GM12878 (cell line): ENCODE measurements at regions not wholly inside any gene's neighbourhood (a gene's known extent, or its start where the extent isn't known, plus 50 kb on each side); places are given as distances from the start of the nearest gene placed in this dataset.

Experiments
- ATAC-seq: fragments of 200-7000 bp; cut with Tn5 transposase; 3 replicates; pipeline ENCODE4 v1.9.1; 2020; ENCODE audit warnings: mild to moderate bottlenecking, moderate library complexity
- BruUV-seq: library from RNA; stranded (reverse); fragments of 400-500 nt; replicated peaks from 2 replicates; lab custom pipeline; 2021; lab: Mats Ljungman, UMichigan
- CTCF ChIA-PET: fragments of 300-600 bp; sonication (Branson Sonifier 250); formaldehyde crosslinking; extraction: SDS; loops from one replicate; lab custom pipeline; 2021; ENCODE audit warnings: inconsistent platforms; lab: Yijun Ruan, JAX
- POLR2A ChIA-PET: fragments of 350-600 bp; formaldehyde crosslinking; extraction: SDS; loops from one replicate; lab custom pipeline; 2021; ENCODE audit warnings: inconsistent platforms; lab: Charles Lee
- RAD21 ChIA-PET: fragments of 300-600 bp; sonication (Branson Sonifier 250); formaldehyde crosslinking; loops from one replicate; lab custom pipeline; 2023; ENCODE audit warnings: antibody characterized with exemption; ENCODE audit not compliant: unreplicated experiment; lab: Charles Lee
- SMC1A ChIA-PET: fragments of 300-600 bp; sonication (Branson Sonifier 250); formaldehyde crosslinking; loops from one replicate; lab custom pipeline; 2023; ENCODE audit not compliant: unreplicated experiment, uncharacterized antibody; lab: Charles Lee
- DNase-seq: peaks from one replicate; pipeline ENCODE4 v3.0.0-alpha.2; 2011; ENCODE audit warnings: low read depth, low spot score
- FAIRE-seq: peaks from 3 replicates; lab custom pipeline; 2011; peaks lifted over from hg19 to GRCh38; lab: Jason Lieb, UNC
- H2AFZ ChIP-seq: 2 replicates; pipeline ENCODE4 v1.6.0; 2011; ENCODE audit warnings: low read depth, low read length, control low read depth; ENCODE audit not compliant: control insufficient read depth
- H3K27ac ChIP-seq: 2 replicates; pipeline ENCODE4 v1.5.1; 2011; ENCODE audit warnings: control low read depth; ENCODE audit not compliant: control insufficient read depth, insufficient read depth
- H3K27me3 ChIP-seq, 2 experiments: replicated peaks in 1 of 2; 2 replicates each; pipeline versions ENCODE4 v1.6.0 to v1.6.1; 2011; ENCODE audit warnings: low read length in 1 of 2; ENCODE audit not compliant: control insufficient read depth in 2 of 2, insufficient read depth in 2 of 2
- H3K36me3 ChIP-seq, 2 experiments: 2 replicates each; pipeline ENCODE4 v1.5.1; 2011; ENCODE audit warnings: low read length in 1 of 2; ENCODE audit not compliant: control insufficient read depth in 2 of 2, insufficient read depth in 2 of 2
- H3K4me1 ChIP-seq: 2 replicates; pipeline ENCODE4 v1.6.1; 2011; ENCODE audit warnings: mild to moderate bottlenecking, low read length, moderate library complexity, mixed read lengths; ENCODE audit not compliant: control insufficient read depth, insufficient read depth
- H3K4me2 ChIP-seq: 2 replicates; pipeline ENCODE4 v1.6.0; 2011; ENCODE audit warnings: control low read depth; ENCODE audit not compliant: control insufficient read depth, insufficient read depth
- H3K4me3 ChIP-seq: fragments of 200-600 bp; sonication (generic); 2 replicates; pipeline ENCODE4 v1.5.1; 2016
- H3K79me2 ChIP-seq: 2 replicates; pipeline ENCODE4 v1.6.0; 2011; ENCODE audit warnings: low read length; ENCODE audit not compliant: control insufficient read depth, insufficient read depth
- H3K9ac ChIP-seq: 2 replicates; pipeline ENCODE4 v1.8.0; 2011; ENCODE audit warnings: low read length, control low read depth, mixed read lengths; ENCODE audit not compliant: control insufficient read depth, insufficient read depth
- H3K9me3 ChIP-seq: replicated peaks from 3 replicates; pipeline ENCODE4 v1.5.1; 2011; ENCODE audit warnings: mild to moderate bottlenecking, low read length; ENCODE audit not compliant: control insufficient read depth, insufficient read depth
- H4K20me1 ChIP-seq: 2 replicates; pipeline ENCODE4 v1.6.0; 2011; ENCODE audit not compliant: control insufficient read depth, insufficient read depth
- HCFC1 ChIP-seq: fragments of 150-350 bp; IDR thresholded peaks from 2 replicates; pipeline ENCODE4 v1.6.1; 2014; ENCODE audit warnings: low read length
- HDAC6 ChIP-seq: fragments of 200-600 bp; sonication (generic); IDR thresholded peaks from one replicate; pipeline ENCODE4 v1.8.0; 2017; ENCODE audit warnings: antibody characterized with exemption; ENCODE audit not compliant: unreplicated experiment
- IRF4 ChIP-seq: IDR thresholded peaks from 2 replicates; pipeline ENCODE4 v1.6.1; 2011; ENCODE audit warnings: low read depth, low read length
- MTA3 ChIP-seq: IDR thresholded peaks from 2 replicates; pipeline ENCODE4 v1.6.1; 2012; ENCODE audit warnings: low read length, inconsistent platforms, borderline replicate concordance
- NFIC ChIP-seq: IDR thresholded peaks from 2 replicates; pipeline ENCODE4 v1.6.1; 2012; ENCODE audit warnings: low read depth, mild to moderate bottlenecking, inconsistent platforms, low read length, moderate library complexity
- PAX8 ChIP-seq: fragments of 450-650 bp; IDR thresholded peaks from 2 replicates; pipeline ENCODE4 v1.6.1; 2017; ENCODE audit warnings: mild to moderate bottlenecking, moderate library complexity
- POLR2AphosphoS2 ChIP-seq: IDR thresholded peaks from 2 replicates; pipeline ENCODE4 v1.6.1; 2011; ENCODE audit warnings: low read depth, mild to moderate bottlenecking, low read length, improper control_type of control experiment, moderate library complexity
- PRDM15 ChIP-seq: fragments of 450-650 bp; formaldehyde crosslinking; IDR thresholded peaks from 2 replicates; pipeline ENCODE4 v1.4.0; 2020; ENCODE audit warnings: mild to moderate bottlenecking, moderate library complexity
- RAD51 ChIP-seq: fragments of 450-650 bp; IDR thresholded peaks from 2 replicates; pipeline ENCODE4 v1.6.1; 2016; ENCODE audit warnings: moderate library complexity, mild to moderate bottlenecking, inconsistent platforms
- SRF ChIP-seq, 2 experiments: IDR thresholded peaks; 2 replicates each; pipeline ENCODE4 v1.6.1; 2011; ENCODE audit warnings: low read depth in 2 of 2, low read length in 2 of 2, mild to moderate bottlenecking in 1 of 2, moderate library complexity in 1 of 2
- SUZ12 ChIP-seq: fragments of 200-600 bp; sonication (generic); IDR thresholded peaks from one replicate; pipeline ENCODE4 v1.6.1; 2018; ENCODE audit warnings: antibody characterized with exemption, mild to moderate bottlenecking; ENCODE audit not compliant: unreplicated experiment
- ZBTB4 ChIP-seq: fragments of 450-650 bp; formaldehyde crosslinking; IDR thresholded peaks from 2 replicates; pipeline ENCODE4 v1.4.0; 2022; ENCODE audit warnings: mild to moderate bottlenecking, moderate library complexity
- ZNF274 ChIP-seq: IDR thresholded peaks from one replicate; pipeline ENCODE4 v1.8.0; 2011; ENCODE audit not compliant: insufficient read length, insufficient read depth
- WGBS: methylation state at CpG from one replicate; pipeline ENCODE4 v1.1.6; 2016; ENCODE audit warnings: low lambda C conversion rate; ENCODE audit not compliant: insufficient replicate concordance, insufficient coverage; ENCODE audit errors: missing lambda C conversion rate; 5-methylcytosine and 5-hydroxymethylcytosine counted together
- in situ Hi-C: fragments of 300-500 bp; cut with MboI; formaldehyde crosslinking; loops from 9 replicates; pipeline ENCODE4 v1.14.3; 2018; ENCODE audit warnings: mixed read lengths
- intact Hi-C: fragments of 100-400 bp; cut with micrococcal nuclease; formaldehyde crosslinking; loops from one replicate; pipeline ENCODE4 v1.14.2; 2022; ENCODE audit not compliant: unreplicated experiment
- TF ChIP-seq, protein P1 (sequence below): fragments of 450-650 bp; IDR thresholded peaks from 2 replicates; pipeline ENCODE4 v1.6.1; 2018; ENCODE audit warnings: borderline replicate concordance, mild to moderate bottlenecking; ENCODE audit not compliant: partially characterized antibody

DNA sequence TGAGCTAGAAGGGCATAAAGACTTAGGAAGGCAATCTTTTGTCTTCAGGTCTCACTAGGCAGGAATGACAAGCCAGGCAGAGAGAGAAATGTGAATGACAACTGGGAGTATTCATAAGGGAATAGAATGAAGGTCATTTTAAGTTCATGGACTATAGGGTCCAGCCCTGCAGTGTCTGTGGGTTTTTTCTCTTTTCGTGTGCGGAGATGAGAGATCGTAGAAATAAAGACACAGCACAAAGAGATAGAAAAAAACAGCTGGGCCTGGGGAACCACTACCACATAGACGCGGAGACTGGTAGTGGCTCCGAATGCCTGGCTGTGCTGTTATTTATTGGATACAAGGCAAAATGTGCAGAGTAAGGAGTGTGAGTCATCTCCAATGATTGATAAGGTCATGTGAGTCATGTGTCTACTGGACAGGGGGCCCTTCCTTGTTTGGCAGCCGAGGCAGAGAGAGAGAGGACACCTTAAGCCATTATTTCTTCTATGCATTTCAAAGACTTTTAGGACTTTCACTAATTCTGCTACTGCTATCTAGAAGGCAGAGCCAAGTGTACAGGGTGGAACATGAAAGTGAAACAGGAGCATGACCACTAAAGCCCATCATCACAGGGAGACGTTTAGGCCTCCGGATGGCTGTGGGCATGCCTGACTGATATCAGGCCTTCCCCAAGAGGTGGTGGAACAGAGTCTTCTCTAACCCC is 921.8 kb upstream of the PCDH10 start:
- Histone ChIP-seq H3K4me3 (no peak overlapping the region), H3K9me3 (no peaks in the 10 kb centered on the region), H3K36me3 (no peaks in the 10 kb centered on the region), H2AFZ (no peak overlapping the region), H3K27me3 (no peaks in the 10 kb centered on the region), H3K27ac (no peak overlapping the region), H4K20me1 (no peaks in the 10 kb centered on the region), H3K4me2 (no peak overlapping the region), H3K4me1 (no peaks in the 10 kb centered on the region), H3K79me2 (no peaks in the 10 kb centered on the region), H3K9ac (no peak overlapping the region)
- intact Hi-C loops (loop anchor here (2.0 kb wide), 1 partner anchor 1135 kb away; no protein-coding TSS in a partner anchor), in situ Hi-C loops (no loop called here)
- ChIA-PET POLR2A (no interaction called here), CTCF (interaction anchor here (0.7 kb wide), 1 partner anchor 21 kb away, joined by 3 read pairs; no protein-coding TSS in a partner anchor), RAD21 (no interaction called here), SMC1A (no interaction called here)
- ATAC-seq (peak; percentile 29; the same call in 2 of the 3 replicates), DNase-seq (no peak), FAIRE-seq (no peak)
- TF ChIP-seq, protein P1, sequence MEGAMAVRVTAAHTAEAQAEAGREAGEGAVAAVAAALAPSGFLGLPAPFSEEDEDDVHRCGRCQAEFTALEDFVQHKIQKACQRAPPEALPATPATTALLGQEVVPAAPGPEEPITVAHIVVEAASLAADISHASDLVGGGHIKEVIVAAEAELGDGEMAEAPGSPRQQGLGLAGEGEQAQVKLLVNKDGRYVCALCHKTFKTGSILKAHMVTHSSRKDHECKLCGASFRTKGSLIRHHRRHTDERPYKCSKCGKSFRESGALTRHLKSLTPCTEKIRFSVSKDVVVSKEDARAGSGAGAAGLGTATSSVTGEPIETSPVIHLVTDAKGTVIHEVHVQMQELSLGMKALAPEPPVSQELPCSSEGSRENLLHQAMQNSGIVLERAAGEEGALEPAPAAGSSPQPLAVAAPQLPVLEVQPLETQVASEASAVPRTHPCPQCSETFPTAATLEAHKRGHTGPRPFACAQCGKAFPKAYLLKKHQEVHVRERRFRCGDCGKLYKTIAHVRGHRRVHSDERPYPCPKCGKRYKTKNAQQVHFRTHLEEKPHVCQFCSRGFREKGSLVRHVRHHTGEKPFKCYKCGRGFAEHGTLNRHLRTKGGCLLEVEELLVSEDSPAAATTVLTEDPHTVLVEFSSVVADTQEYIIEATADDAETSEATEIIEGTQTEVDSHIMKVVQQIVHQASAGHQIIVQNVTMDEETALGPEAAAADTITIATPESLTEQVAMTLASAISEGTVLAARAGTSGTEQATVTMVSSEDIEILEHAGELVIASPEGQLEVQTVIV, result no peak
- TF ChIP-seq ZBTB4 (CRISPR knock-in tag) (no peak), SRF (IDR thresholded peaks at IDR 0.05; ENCODE audit: low read depth in 2 of 2, low read length in 2 of 2) (no peak), MTA3 (no peak), NFIC (no peak), HCFC1 (no peak), ZNF274 (no peak), POLR2AphosphoS2 (no peak), HDAC6 (no peak), SUZ12 (no peak), PRDM15 (CRISPR knock-in tag) (no peak), RAD51 (no peak), PAX8 (no peak), IRF4 (no peak)
- BruUV-seq, result no TSS peak
- WGBS, result 69% methylated on average over 9 of the region's 9 CpGs
